ENCODE measurements at regions not wholly inside any gene's neighbourhood (a gene's known extent, or its start where the extent isn't known, plus 50 kb on each side); places are given as distances from the start of the nearest gene placed in this dataset.

GRCh38 chr4:124177647-124178425 is 534.7 kb downstream of the ANKRD50 start:
- TF ChIP-seq EZH2 (IDR thresholded peaks at IDR 0.05; ENCODE audit: insufficient read depth, poor library complexity, severe bottlenecking), result no peak
- TF ChIP-seq EZH2phosphoT487 (IDR thresholded peaks at IDR 0.05; ENCODE audit: insufficient read depth, low read depth), result no peak
